ENCODE measurements at regions not wholly inside any gene's neighbourhood (a gene's known extent, or its start where the extent isn't known, plus 50 kb on each side); places are given as distances from the start of the nearest gene placed in this dataset.

GRCh38 chr11:129273944-129274711, 82.0 kb upstream of the ARHGAP32 start:
- Histone ChIP-seq H3K27ac (no peak overlapping the region), H3K4me3 (no peak overlapping the region)

GRCh38 chr11:129273322-129273721, 81.2 kb upstream of the ARHGAP32 start:
- Histone ChIP-seq H3K4me3 (no peak overlapping the region), H3K27ac (no peak overlapping the region)

DNA sequence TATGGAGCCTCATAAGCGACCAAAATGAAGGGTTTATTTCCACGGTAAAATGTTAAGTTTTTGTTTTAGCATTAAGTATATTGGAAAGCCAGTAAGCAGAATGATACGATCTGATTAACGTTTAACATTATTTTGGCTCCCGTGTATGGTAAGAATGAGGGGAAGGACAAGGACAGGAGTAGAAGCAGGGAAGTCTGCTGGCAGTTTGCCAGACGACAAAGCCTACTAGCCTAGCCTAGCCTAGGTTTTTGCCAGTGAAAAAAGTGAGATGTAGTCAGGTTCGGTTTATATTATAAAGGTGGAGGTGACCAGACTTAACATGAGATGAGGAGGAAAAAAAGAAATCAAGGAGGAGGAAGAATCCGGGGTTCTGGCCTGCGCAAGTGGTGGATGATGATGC, 78.9 kb upstream of the ARHGAP32 start:
- Histone ChIP-seq H3K27ac (no peak overlapping the region), H3K4me3 (no peak overlapping the region)

DNA sequence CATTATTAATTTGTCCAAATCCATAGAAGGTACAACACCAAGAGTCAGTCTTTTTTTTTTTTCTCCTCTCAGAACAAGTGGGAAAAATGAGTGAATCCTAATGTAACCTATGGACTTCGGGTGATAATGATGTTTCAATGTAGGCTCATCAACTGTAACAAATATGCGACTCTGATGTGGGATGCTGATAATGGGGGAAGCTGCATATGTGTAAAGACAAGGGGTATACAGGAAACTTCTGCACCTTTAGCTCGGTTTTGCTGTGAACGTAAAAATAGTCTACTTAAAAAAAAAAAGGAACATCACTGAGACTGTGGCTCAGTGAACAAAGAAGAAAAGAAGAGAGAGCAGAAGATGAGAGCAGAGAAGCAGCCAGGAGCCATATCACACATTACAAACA, 78.3 kb upstream of the ARHGAP32 start:
- no peak overlapping the region for H3K4me3 ChIP-seq
- H3K27ac ChIP-seq = no peak overlapping the region

- H3K27ac ChIP-seq = no peak overlapping the region
These were observed 76.2 kb upstream of the ARHGAP32 start for GRCh38 chr11:129268371-129268770.

GRCh38 chr11:129267716-129268115, 75.6 kb upstream of the ARHGAP32 start:
- Histone ChIP-seq H3K4me3 (no peak overlapping the region), H3K27ac (no peak overlapping the region)

More at GRCh38 chr11:129268371-129268770, 76.2 kb upstream of the ARHGAP32 start:
- H3K4me3 ChIP-seq = no peak overlapping the region

DNA sequence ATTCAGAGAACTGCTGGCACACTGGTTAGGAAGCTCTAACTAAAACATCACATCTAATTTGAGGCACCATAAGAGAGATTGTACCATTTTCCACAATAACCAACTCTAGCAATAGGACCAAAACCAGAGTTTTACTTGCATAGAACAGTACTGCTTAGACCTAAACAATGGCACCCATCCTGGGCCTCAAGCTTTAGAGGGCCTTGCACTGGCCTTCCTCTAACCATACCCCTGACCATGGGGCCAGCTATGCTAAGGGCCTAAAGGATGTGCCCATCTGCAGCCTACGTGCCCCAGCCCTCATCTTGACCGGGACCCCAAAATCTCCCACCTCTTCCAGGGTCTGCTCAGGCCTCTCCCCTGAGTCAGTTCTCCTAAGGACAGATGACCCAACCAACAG, 74.4 kb upstream of the ARHGAP32 start:
- Histone ChIP-seq H3K4me3 (no peak overlapping the region), H3K27ac (no peak overlapping the region)

DNA sequence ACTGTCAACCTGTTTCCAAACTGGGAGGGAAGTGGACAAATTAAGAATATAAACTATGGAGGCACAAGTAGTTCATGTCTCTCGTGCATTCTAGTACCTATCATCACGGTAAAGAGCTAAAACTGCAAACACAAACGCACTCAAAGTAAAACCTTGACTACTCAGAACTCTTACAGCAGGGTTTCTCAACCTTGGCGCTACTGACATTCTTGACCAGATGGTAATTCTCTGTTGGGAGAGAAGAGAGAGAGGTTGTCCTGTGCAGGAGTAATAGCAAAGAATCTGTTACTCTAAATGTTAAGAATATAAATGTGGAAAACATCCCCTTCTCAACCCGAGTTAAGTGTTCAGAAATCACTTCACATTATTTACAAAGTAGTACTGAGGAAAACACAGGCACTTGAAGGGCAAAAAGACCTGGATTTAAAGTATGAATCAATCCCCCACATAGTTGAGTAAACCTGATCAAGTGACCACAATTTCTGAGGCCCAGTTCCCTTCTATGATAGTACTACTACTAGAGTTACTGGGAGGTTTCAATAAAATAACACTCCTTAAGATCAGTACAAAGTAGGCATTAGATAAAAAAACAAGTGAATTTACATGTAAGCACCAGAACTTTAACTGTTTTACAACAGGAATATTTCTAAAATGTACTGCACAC, 73.1 kb upstream of the ARHGAP32 start:
- Histone ChIP-seq H3K27ac (no peak overlapping the region), H3K4me3 (no peak overlapping the region)

GRCh38 chr11:129264114-129264513, 72.0 kb upstream of the ARHGAP32 start:
- H3K4me3 ChIP-seq = no peak overlapping the region

GRCh38 chr11:129260750-129261149, 68.6 kb upstream of the ARHGAP32 start:
- no peak overlapping the region for H3K4me3 ChIP-seq
- H3K27ac ChIP-seq = no peak overlapping the region

More at GRCh38 chr11:129264114-129264513, 72.0 kb upstream of the ARHGAP32 start:
- H3K27ac ChIP-seq = no peak overlapping the region

DNA sequence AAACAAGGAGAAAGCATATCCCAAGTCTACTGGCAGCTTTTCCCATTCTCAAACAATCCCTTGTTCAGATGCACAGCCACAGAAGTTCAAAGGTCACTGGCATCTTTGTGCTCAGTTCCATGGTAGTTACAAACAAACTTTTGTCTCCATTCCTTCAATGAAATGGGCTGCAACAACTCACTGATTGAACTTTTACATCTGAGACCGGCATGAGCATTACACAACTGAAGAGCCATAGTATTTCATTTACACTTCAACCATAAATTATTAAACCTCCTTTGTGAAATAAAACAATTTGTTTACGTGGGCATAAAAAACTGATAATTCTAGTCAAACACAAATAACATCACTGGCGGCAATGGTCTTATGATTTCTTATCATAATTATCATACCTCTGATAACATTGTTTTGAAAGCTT, 67.8 kb upstream of the ARHGAP32 start:
- no peak overlapping the region for H3K27ac ChIP-seq
- H3K4me3 ChIP-seq = no peak overlapping the region

DNA sequence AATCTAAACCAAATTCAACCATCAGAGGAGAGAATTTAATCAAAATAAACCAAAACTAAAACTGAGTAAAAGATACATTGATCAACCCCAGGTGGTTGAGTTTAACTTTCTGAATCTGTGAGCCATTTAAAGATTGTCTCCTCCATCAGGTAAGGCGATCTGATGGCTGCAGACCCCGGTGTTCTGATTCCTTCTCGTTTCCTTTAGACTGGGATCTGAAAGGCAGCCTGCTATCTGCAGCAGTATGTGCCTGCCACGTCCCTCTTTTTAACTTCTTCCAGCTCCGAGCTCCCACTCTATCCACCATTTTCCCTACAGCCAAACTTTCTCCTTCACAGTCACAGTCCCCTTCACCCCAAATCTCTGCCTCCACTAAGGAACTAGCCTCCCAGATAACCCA, 66.1 kb upstream of the ARHGAP32 start:
- no peak overlapping the region for H3K4me3 ChIP-seq
- H3K27ac ChIP-seq = no peak overlapping the region

DNA sequence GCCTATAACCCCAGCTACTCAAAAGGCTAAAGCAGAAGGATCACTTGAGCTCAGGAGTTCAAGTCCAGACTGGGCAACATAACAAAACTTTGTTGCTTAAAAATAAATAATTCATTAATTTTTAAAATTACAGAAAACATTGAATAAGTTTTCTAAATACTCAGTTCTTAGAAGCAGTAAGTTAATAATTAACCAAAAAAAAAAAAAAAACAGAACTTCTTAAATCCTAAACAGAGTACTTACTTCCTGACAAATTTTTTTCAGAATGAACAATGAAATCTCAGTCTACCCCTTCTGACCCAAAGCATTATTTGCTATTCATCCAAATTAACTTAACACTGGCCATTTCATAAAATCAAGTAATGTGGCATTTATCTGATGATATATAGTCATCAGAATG, 65.4 kb upstream of the ARHGAP32 start:
- H3K4me3 ChIP-seq = no peak overlapping the region

GRCh38 chr11:129252621-129253020, 60.5 kb upstream of the ARHGAP32 start:
- Histone ChIP-seq H3K27ac (no peak overlapping the region), H3K4me3 (no peak overlapping the region)

More for the DNA sequence above, 65.4 kb upstream of the ARHGAP32 start:
- H3K27ac ChIP-seq = no peak overlapping the region

- H3K27ac ChIP-seq = peak overlapping the region in 1 of 21 experiments; percentile 12
These were observed 58.9 kb upstream of the ARHGAP32 start for GRCh38 chr11:129251067-129251466.

GRCh38 chr11:129249923-129250322, 57.8 kb upstream of the ARHGAP32 start:
- no peak overlapping the region for H3K4me3 ChIP-seq

More at GRCh38 chr11:129251067-129251466, 58.9 kb upstream of the ARHGAP32 start:
- no peak overlapping the region for H3K4me3 ChIP-seq

GRCh38 chr11:129249351-129249750, 57.2 kb upstream of the ARHGAP32 start:
- Histone ChIP-seq H3K4me3 (no peak overlapping the region), H3K27ac (peak overlapping the region in 6 of 21 experiments; percentile 0 to 72 (median 44))

More at GRCh38 chr11:129249923-129250322, 57.8 kb upstream of the ARHGAP32 start:
- peak overlapping the region in 5 of 21 experiments; percentile 0 to 72 (median 64) for H3K27ac ChIP-seq

GRCh38 chr11:129248618-129249017, 56.5 kb upstream of the ARHGAP32 start:
- H3K4me3 ChIP-seq = no peak overlapping the region

DNA sequence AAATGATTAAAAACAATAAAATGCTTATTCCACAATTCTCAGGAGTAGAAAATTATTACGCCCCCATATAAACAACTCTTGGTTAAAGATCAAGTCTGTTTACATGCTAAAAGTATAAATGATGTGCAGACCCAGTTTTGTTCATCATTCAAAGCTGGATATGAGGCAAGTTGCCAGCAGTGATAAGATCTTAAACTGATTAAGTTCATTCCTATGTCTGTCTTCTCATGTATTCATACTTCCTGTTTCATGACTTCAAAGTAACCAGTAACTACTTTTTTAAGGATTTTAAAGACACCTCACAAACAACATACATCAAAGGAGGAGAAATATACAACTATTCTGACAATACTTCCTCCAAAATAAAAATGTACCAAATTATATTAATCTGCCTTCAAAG, 55.0 kb upstream of the ARHGAP32 start:
- Histone ChIP-seq H3K27ac (no peak overlapping the region), H3K4me3 (no peak overlapping the region)

More at GRCh38 chr11:129248618-129249017, 56.5 kb upstream of the ARHGAP32 start:
- H3K27ac ChIP-seq = peak overlapping the region in 4 of 21 experiments; percentile 20 to 72 (median 44)

- Histone ChIP-seq H3K4me3 (no peak overlapping the region), H3K27ac (no peak overlapping the region)
These were observed 50.7 kb upstream of the ARHGAP32 start for GRCh38 chr11:129242855-129243254.
